Astrocyte (in vitro differentiated cells and primary cell): ENCODE measurements at regions not wholly inside any gene's neighbourhood (a gene's known extent, or its start where the extent isn't known, plus 50 kb on each side); places are given as distances from the start of the nearest gene placed in this dataset.

ENCODE experiments used
- DNase-seq: peaks from one replicate; pipeline ENCODE4 v3.0.0-alpha.2; 2010; ENCODE audit warnings: low read depth
- FAIRE-seq: peaks from 2 replicates; lab custom pipeline; 2011; peaks lifted over from hg19 to GRCh38; lab: Jason Lieb, UNC
- H2AFZ ChIP-seq: 2 replicates; pipeline ENCODE4 v1.6.0; 2012; ENCODE audit warnings: low read depth, low read length, inconsistent platforms
- H3K27ac ChIP-seq: 2 replicates; pipeline ENCODE4 v1.5.1; 2011; ENCODE audit warnings: low read depth, low read length, inconsistent platforms
- H3K27me3 ChIP-seq: 2 replicates; pipeline ENCODE4 v1.6.0; 2011; ENCODE audit warnings: low read length, inconsistent platforms; ENCODE audit not compliant: insufficient read depth
- H3K36me3 ChIP-seq: 2 replicates; pipeline ENCODE4 v1.5.1; 2011; ENCODE audit warnings: low read length, inconsistent platforms; ENCODE audit not compliant: insufficient read depth
- H3K4me1 ChIP-seq: 2 replicates; pipeline ENCODE4 v1.5.1; 2011; ENCODE audit warnings: low read length, inconsistent platforms; ENCODE audit not compliant: insufficient read depth
- H3K4me2 ChIP-seq: 2 replicates; pipeline ENCODE4 v1.6.0; 2012; ENCODE audit warnings: low read length, inconsistent platforms
- H3K4me3 ChIP-seq: 2 replicates; pipeline ENCODE4 v1.5.1; 2011; ENCODE audit warnings: low read depth, mild to moderate bottlenecking, low read length, inconsistent platforms; ENCODE audit not compliant: insufficient read depth
- H3K79me2 ChIP-seq: 2 replicates; pipeline ENCODE4 v1.6.0; 2012; ENCODE audit warnings: mild to moderate bottlenecking, low read length, inconsistent platforms; ENCODE audit not compliant: insufficient read depth
- H3K9ac ChIP-seq: 2 replicates; pipeline ENCODE4 v1.6.0; 2012; ENCODE audit warnings: mild to moderate bottlenecking, low read length, inconsistent platforms
- H3K9me3 ChIP-seq: 2 replicates; pipeline ENCODE4 v1.5.1; 2012; ENCODE audit warnings: low read depth, mild to moderate bottlenecking, low read length, inconsistent platforms; ENCODE audit not compliant: insufficient read depth
- H4K20me1 ChIP-seq: 2 replicates; pipeline ENCODE4 v1.6.0; 2012; ENCODE audit warnings: low read length, inconsistent platforms; ENCODE audit not compliant: insufficient read depth
- H3K27ac Mint-ChIP-seq: one replicate; pipeline ENCODE4 v1.8.0; 2021; ENCODE audit warnings: mild to moderate bottlenecking, mixed read lengths; ENCODE audit not compliant: unreplicated experiment
- H3K27me3 Mint-ChIP-seq: one replicate; pipeline ENCODE4 v1.8.0; 2021; ENCODE audit warnings: low read depth, mixed read lengths; ENCODE audit not compliant: unreplicated experiment
- H3K36me3 Mint-ChIP-seq: one replicate; pipeline ENCODE4 v1.8.0; 2021; ENCODE audit warnings: low read depth, mixed read lengths; ENCODE audit not compliant: unreplicated experiment
- H3K4me1 Mint-ChIP-seq: one replicate; pipeline ENCODE4 v1.8.0; 2021; ENCODE audit warnings: low read depth, mixed read lengths; ENCODE audit not compliant: unreplicated experiment
- H3K4me3 Mint-ChIP-seq: one replicate; pipeline ENCODE4 v1.8.0; 2021; ENCODE audit warnings: mild to moderate bottlenecking, moderate library complexity, mixed read lengths; ENCODE audit not compliant: unreplicated experiment
- H3K9me3 Mint-ChIP-seq: one replicate; pipeline ENCODE4 v1.8.0; 2021; ENCODE audit warnings: mild to moderate bottlenecking, mixed read lengths; ENCODE audit not compliant: unreplicated experiment
- EZH2 ChIP-seq: IDR thresholded peaks from 2 replicates; pipeline ENCODE4 v1.6.1; 2012; ENCODE audit warnings: mild to moderate bottlenecking, low read length, inconsistent platforms; ENCODE audit not compliant: insufficient read depth
- TF ChIP-seq, protein P1 (sequence below): IDR thresholded peaks from 2 replicates; pipeline ENCODE4 v1.5.1; 2011; ENCODE audit warnings: low read depth, mild to moderate bottlenecking, inconsistent platforms, low read length, moderate library complexity; ENCODE audit not compliant: insufficient read depth

DNA sequence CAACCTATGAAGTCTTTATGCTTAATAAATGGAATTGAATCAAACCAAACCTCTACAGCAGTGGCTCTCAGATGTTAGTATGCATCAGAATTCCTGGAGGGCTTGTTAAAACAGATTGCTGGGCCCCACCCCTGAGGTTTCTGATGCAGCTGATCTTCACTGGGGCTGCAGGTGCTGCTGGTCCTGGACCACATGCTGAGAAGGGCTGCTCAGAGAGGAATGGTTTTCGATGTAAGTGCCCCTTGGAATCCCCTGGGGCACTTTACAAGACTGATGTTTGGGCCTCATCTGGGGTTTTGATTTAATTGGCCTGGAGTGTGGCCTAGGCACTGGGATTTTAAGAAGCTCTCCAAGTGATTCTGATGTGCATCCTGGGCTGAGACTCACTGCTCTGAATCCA is 403.8 kb upstream of the HS6ST1 start:
- H3K79me2 ChIP-seq: no peaks in the 10 kb centered on the region
- peaks cover 7% of the 10 kb centered on the region for H3K27me3 Mint-ChIP-seq
- no peak overlapping the region for H3K4me3 Mint-ChIP-seq
- no peaks in the 10 kb centered on the region for H3K9me3 ChIP-seq
- H3K4me3 ChIP-seq: no peak overlapping the region
- DNase-seq: no peak
- no peak overlapping the region for H2AFZ ChIP-seq
- H3K27me3 ChIP-seq: peaks cover 2% of the 10 kb centered on the region
- no peaks in the 10 kb centered on the region for H3K36me3 Mint-ChIP-seq
- no peak overlapping the region for H3K27ac Mint-ChIP-seq
- TF ChIP-seq EZH2: no peak
- TF ChIP-seq, protein P1, sequence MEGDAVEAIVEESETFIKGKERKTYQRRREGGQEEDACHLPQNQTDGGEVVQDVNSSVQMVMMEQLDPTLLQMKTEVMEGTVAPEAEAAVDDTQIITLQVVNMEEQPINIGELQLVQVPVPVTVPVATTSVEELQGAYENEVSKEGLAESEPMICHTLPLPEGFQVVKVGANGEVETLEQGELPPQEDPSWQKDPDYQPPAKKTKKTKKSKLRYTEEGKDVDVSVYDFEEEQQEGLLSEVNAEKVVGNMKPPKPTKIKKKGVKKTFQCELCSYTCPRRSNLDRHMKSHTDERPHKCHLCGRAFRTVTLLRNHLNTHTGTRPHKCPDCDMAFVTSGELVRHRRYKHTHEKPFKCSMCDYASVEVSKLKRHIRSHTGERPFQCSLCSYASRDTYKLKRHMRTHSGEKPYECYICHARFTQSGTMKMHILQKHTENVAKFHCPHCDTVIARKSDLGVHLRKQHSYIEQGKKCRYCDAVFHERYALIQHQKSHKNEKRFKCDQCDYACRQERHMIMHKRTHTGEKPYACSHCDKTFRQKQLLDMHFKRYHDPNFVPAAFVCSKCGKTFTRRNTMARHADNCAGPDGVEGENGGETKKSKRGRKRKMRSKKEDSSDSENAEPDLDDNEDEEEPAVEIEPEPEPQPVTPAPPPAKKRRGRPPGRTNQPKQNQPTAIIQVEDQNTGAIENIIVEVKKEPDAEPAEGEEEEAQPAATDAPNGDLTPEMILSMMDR: no peak
- peaks cover 3% of the 10 kb centered on the region for H3K4me1 ChIP-seq
- no peak overlapping the region for H3K4me2 ChIP-seq
- FAIRE-seq: no peak
- no peak overlapping the region for H3K9ac ChIP-seq
- H3K9me3 Mint-ChIP-seq: no peaks in the 10 kb centered on the region
- no peaks in the 10 kb centered on the region for H3K36me3 ChIP-seq
- peaks cover 7% of the 10 kb centered on the region for H3K4me1 Mint-ChIP-seq
- H4K20me1 ChIP-seq: no peaks in the 10 kb centered on the region
- no peak overlapping the region for H3K27ac ChIP-seq

DNA sequence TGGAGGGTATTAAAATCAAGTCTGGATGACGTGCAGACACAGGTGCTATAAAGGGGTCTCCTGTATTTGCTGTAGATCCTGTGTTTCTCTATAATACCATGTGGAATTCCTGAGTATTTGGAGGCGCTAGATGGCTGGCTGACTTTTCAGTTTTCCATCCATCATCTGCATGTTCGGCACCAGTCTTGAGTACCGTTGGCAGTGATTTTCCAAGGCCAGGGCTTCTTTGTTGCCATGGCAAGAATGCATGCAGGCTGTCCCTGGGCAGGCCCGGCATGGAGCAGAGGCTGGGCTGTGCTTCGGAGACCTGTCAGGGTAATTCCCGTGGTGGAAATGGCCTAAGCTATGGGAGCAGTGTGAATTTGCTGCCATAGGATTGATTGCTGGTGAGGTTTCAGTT is 405.9 kb upstream of the HS6ST1 start:
- no peak overlapping the region for H3K27ac Mint-ChIP-seq
- H3K4me2 ChIP-seq: no peak overlapping the region
- H3K4me3 ChIP-seq: no peak overlapping the region
- no peak for DNase-seq
- no peak for FAIRE-seq
- H3K36me3 Mint-ChIP-seq: no peaks in the 10 kb centered on the region
- no peak overlapping the region for H3K4me3 Mint-ChIP-seq
- H3K4me1 ChIP-seq: peaks cover 6% of the 10 kb centered on the region
- no peaks in the 10 kb centered on the region for H3K27me3 Mint-ChIP-seq
- peaks cover 14% of the 10 kb centered on the region for H3K4me1 Mint-ChIP-seq
- no peaks in the 10 kb centered on the region for H3K36me3 ChIP-seq
- H3K27me3 ChIP-seq: no peaks in the 10 kb centered on the region
- H4K20me1 ChIP-seq: no peaks in the 10 kb centered on the region
- TF ChIP-seq, protein P1: no peak
- TF ChIP-seq EZH2: no peak
- H2AFZ ChIP-seq: no peak overlapping the region
- no peaks in the 10 kb centered on the region for H3K9me3 ChIP-seq
- H3K27ac ChIP-seq: no peak overlapping the region
- H3K9ac ChIP-seq: no peak overlapping the region
- peaks cover 5% of the 10 kb centered on the region for H3K9me3 Mint-ChIP-seq
- no peaks in the 10 kb centered on the region for H3K79me2 ChIP-seq

DNA sequence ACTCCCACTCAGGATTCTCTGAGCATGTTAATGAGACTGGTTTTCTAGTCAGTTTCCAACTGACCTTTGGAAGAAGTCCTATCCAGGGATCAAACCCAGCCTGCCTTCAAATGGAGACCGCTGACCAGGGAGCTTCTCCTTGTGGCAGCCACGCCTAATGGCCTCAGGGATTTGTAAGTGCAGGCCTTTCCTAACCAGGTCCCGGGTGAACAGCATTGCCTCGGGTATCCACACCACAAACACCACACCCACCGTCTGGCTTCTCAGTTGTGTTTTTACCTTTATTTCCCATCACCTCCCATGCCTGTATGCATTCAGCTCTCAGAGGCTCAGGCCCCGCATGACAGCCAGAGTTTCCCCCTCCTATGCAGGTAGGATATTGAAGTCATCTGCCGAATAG is 406.3 kb upstream of the HS6ST1 start:
- H3K27me3 Mint-ChIP-seq: peaks cover 3% of the 10 kb centered on the region
- H3K9me3 Mint-ChIP-seq: peaks cover 6% of the 10 kb centered on the region
- no peaks in the 10 kb centered on the region for H3K36me3 Mint-ChIP-seq
- TF ChIP-seq, protein P1: no peak
- TF ChIP-seq EZH2: no peak
- no peak overlapping the region for H3K4me2 ChIP-seq
- no peaks in the 10 kb centered on the region for H3K79me2 ChIP-seq
- no peak overlapping the region for H3K27ac ChIP-seq
- no peak for DNase-seq
- H3K4me1 Mint-ChIP-seq: peaks cover 14% of the 10 kb centered on the region
- H3K27me3 ChIP-seq: no peaks in the 10 kb centered on the region
- H3K36me3 ChIP-seq: no peaks in the 10 kb centered on the region
- H3K4me1 ChIP-seq: peaks cover 6% of the 10 kb centered on the region
- FAIRE-seq: no peak
- H2AFZ ChIP-seq: no peak overlapping the region
- H3K27ac Mint-ChIP-seq: no peak overlapping the region
- no peaks in the 10 kb centered on the region for H3K9me3 ChIP-seq
- H3K4me3 Mint-ChIP-seq: no peak overlapping the region
- no peak overlapping the region for H3K9ac ChIP-seq
- H3K4me3 ChIP-seq: no peak overlapping the region
- no peaks in the 10 kb centered on the region for H4K20me1 ChIP-seq
